ENCODE measurements at regions not wholly inside any gene's neighbourhood (a gene's known extent, or its start where the extent isn't known, plus 50 kb on each side); places are given as distances from the start of the nearest gene placed in this dataset.

- Mint-ChIP-seq H3K4me3 (ENCODE audit: unreplicated experiment) (no peak overlapping the region), H3K9me3 (ENCODE audit: unreplicated experiment) (peaks cover 5% of the 10 kb centered on the region), H3K27ac (ENCODE audit: unreplicated experiment) (no peak overlapping the region), H3K27me3 (ENCODE audit: unreplicated experiment) (peaks cover 4% of the 10 kb centered on the region), H3K4me1 (ENCODE audit: low read depth, unreplicated experiment) (peaks cover 19% of the 10 kb centered on the region), H3K36me3 (ENCODE audit: unreplicated experiment) (no peaks in the 10 kb centered on the region)
- DNase-seq: no peak
- TF ChIP-seq, protein P1, sequence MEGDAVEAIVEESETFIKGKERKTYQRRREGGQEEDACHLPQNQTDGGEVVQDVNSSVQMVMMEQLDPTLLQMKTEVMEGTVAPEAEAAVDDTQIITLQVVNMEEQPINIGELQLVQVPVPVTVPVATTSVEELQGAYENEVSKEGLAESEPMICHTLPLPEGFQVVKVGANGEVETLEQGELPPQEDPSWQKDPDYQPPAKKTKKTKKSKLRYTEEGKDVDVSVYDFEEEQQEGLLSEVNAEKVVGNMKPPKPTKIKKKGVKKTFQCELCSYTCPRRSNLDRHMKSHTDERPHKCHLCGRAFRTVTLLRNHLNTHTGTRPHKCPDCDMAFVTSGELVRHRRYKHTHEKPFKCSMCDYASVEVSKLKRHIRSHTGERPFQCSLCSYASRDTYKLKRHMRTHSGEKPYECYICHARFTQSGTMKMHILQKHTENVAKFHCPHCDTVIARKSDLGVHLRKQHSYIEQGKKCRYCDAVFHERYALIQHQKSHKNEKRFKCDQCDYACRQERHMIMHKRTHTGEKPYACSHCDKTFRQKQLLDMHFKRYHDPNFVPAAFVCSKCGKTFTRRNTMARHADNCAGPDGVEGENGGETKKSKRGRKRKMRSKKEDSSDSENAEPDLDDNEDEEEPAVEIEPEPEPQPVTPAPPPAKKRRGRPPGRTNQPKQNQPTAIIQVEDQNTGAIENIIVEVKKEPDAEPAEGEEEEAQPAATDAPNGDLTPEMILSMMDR (IDR thresholded peaks at IDR 0.05; ENCODE audit: partially characterized antibody, unreplicated experiment): no peak
These were observed 78.7 kb upstream of the FOXN3 start for GRCh38 chr14:89495718-89496117.

GRCh38 chr14:89493877-89494634, 77.0 kb upstream of the FOXN3 start:
- Mint-ChIP-seq H3K4me3 (ENCODE audit: unreplicated experiment) (no peak overlapping the region), H3K27ac (ENCODE audit: unreplicated experiment) (no peak overlapping the region), H3K9me3 (ENCODE audit: unreplicated experiment) (peaks cover 8% of the 10 kb centered on the region), H3K4me1 (ENCODE audit: low read depth, unreplicated experiment) (peaks cover 28% of the 10 kb centered on the region), H3K27me3 (ENCODE audit: unreplicated experiment) (peaks cover 2% of the 10 kb centered on the region), H3K36me3 (ENCODE audit: unreplicated experiment) (no peaks in the 10 kb centered on the region)
- no peak for DNase-seq
- TF ChIP-seq, protein P1 (IDR thresholded peaks at IDR 0.05; ENCODE audit: partially characterized antibody, unreplicated experiment): no peak

- TF ChIP-seq, protein P1 (IDR thresholded peaks at IDR 0.05; ENCODE audit: partially characterized antibody, unreplicated experiment): no peak
- no peak for DNase-seq
- H3K4me1 Mint-ChIP-seq (ENCODE audit: low read depth, unreplicated experiment): peaks cover 28% of the 10 kb centered on the region
These were observed 76.4 kb upstream of the FOXN3 start for GRCh38 chr14:89493406-89493805.

GRCh38 chr14:89491711-89492381, 74.8 kb upstream of the FOXN3 start:
- Mint-ChIP-seq H3K9me3 (ENCODE audit: unreplicated experiment) (peaks cover 7% of the 10 kb centered on the region), H3K4me1 (ENCODE audit: low read depth, unreplicated experiment) (peaks cover 36% of the 10 kb centered on the region), H3K27ac (ENCODE audit: unreplicated experiment) (no peak overlapping the region), H3K36me3 (ENCODE audit: unreplicated experiment) (no peaks in the 10 kb centered on the region), H3K27me3 (ENCODE audit: unreplicated experiment) (peaks cover 2% of the 10 kb centered on the region), H3K4me3 (ENCODE audit: unreplicated experiment) (no peak overlapping the region)
- no peak for DNase-seq
- TF ChIP-seq, protein P1 (IDR thresholded peaks at IDR 0.05; ENCODE audit: partially characterized antibody, unreplicated experiment): no peak

More at GRCh38 chr14:89493406-89493805, 76.4 kb upstream of the FOXN3 start:
- Mint-ChIP-seq H3K9me3 (ENCODE audit: unreplicated experiment) (peaks cover 8% of the 10 kb centered on the region), H3K27ac (ENCODE audit: unreplicated experiment) (no peak overlapping the region), H3K27me3 (ENCODE audit: unreplicated experiment) (peaks cover 2% of the 10 kb centered on the region), H3K36me3 (ENCODE audit: unreplicated experiment) (no peaks in the 10 kb centered on the region), H3K4me3 (ENCODE audit: unreplicated experiment) (no peak overlapping the region)

- H3K4me3 Mint-ChIP-seq (ENCODE audit: unreplicated experiment): no peak overlapping the region
- H3K36me3 Mint-ChIP-seq (ENCODE audit: unreplicated experiment): peaks cover 5% of the 10 kb centered on the region
- TF ChIP-seq, protein P1 (IDR thresholded peaks at IDR 0.05; ENCODE audit: partially characterized antibody, unreplicated experiment): no peak
- peaks cover 5% of the 10 kb centered on the region for H3K27me3 Mint-ChIP-seq (ENCODE audit: unreplicated experiment)
- H3K27ac Mint-ChIP-seq (ENCODE audit: unreplicated experiment): peak overlapping the region; percentile 49
- H3K4me1 Mint-ChIP-seq (ENCODE audit: low read depth, unreplicated experiment): peaks cover 47% of the 10 kb centered on the region
- DNase-seq: no peak
- peaks cover 3% of the 10 kb centered on the region for H3K9me3 Mint-ChIP-seq (ENCODE audit: unreplicated experiment)
These were observed 73.4 kb upstream of the FOXN3 start for GRCh38 chr14:89490466-89490865.

Measured in glutamatergic neuron (in vitro differentiated cells).